ENCODE measurements at regions not wholly inside any gene's neighbourhood (a gene's known extent, or its start where the extent isn't known, plus 50 kb on each side); places are given as distances from the start of the nearest gene placed in this dataset.
A peak's percentile ranks its signal among the peaks of the same experiment; 100 is the strongest.

GRCh38 chr1:201648907-201649721, 110.2 kb downstream of the NAV1 start:
- no peak for TF ChIP-seq CTCF (conservative IDR thresholded peaks at IDR 0.05; ENCODE audit: low read depth, low read length)
- peak overlapping the region; percentile 59 for H3K4me3 ChIP-seq (ENCODE audit: low read length)
- DNase-seq (ENCODE audit: low read depth): no peak

- no peak for DNase-seq (ENCODE audit: low read depth)
- H3K4me3 ChIP-seq (ENCODE audit: low read length): peak overlapping the region; percentile 59
- no peak for TF ChIP-seq CTCF (conservative IDR thresholded peaks at IDR 0.05; ENCODE audit: low read depth, low read length)
These were observed 111.1 kb downstream of the NAV1 start for GRCh38 chr1:201649761-201650622.

- TF ChIP-seq CTCF (conservative IDR thresholded peaks at IDR 0.05; ENCODE audit: low read depth, low read length): no peak
- H3K4me3 ChIP-seq (ENCODE audit: low read length): peak overlapping the region; percentile 59
- no peak for DNase-seq (ENCODE audit: low read depth)
These were observed 111.7 kb downstream of the NAV1 start for GRCh38 chr1:201650623-201650933.

GRCh38 chr1:201652181-201652580, 113.3 kb downstream of the NAV1 start:
- no peak overlapping the region for H3K4me3 ChIP-seq (ENCODE audit: low read length)
- no peak for TF ChIP-seq CTCF (conservative IDR thresholded peaks at IDR 0.05; ENCODE audit: low read depth, low read length)
- DNase-seq (ENCODE audit: low read depth): no peak

- no peak for DNase-seq (ENCODE audit: low read depth)
- TF ChIP-seq CTCF (conservative IDR thresholded peaks at IDR 0.05; ENCODE audit: low read depth, low read length): no peak
- no peak overlapping the region for H3K4me3 ChIP-seq (ENCODE audit: low read length)
These were observed 114.3 kb downstream of the NAV1 start for GRCh38 chr1:201653233-201653632.

GRCh38 chr1:201653883-201654282, 115.0 kb downstream of the NAV1 start:
- TF ChIP-seq CTCF (conservative IDR thresholded peaks at IDR 0.05; ENCODE audit: low read depth, low read length): no peak
- H3K4me3 ChIP-seq (ENCODE audit: low read length): no peak overlapping the region
- DNase-seq (ENCODE audit: low read depth): no peak
